ENCODE measurements at regions not wholly inside any gene's neighbourhood (a gene's known extent, or its start where the extent isn't known, plus 50 kb on each side); places are given as distances from the start of the nearest gene placed in this dataset.

GRCh38 chr9:16153741-16154140, 600.9 kb downstream of the CCDC171 start:
- intact Hi-C loops (cut with micrococcal nuclease), result no loop called here

GRCh38 chr9:16154521-16155078, 601.8 kb downstream of the CCDC171 start:
- intact Hi-C loops (cut with micrococcal nuclease), result no loop called here

GRCh38 chr9:16155878-16156277, 603.0 kb downstream of the CCDC171 start:
- intact Hi-C loops (cut with micrococcal nuclease), result no loop called here

- intact Hi-C loops (cut with micrococcal nuclease), result no loop called here
Observed at GRCh38 chr9:16157216-16157615, 604.4 kb downstream of the CCDC171 start.

- intact Hi-C loops (cut with micrococcal nuclease), result no loop called here
Observed at GRCh38 chr9:16157651-16158050, 604.8 kb downstream of the CCDC171 start.

- intact Hi-C loops (cut with micrococcal nuclease), result no loop called here
Observed at GRCh38 chr9:16158093-16158492, 605.2 kb downstream of the CCDC171 start.

- intact Hi-C loops (cut with micrococcal nuclease), result no loop called here
Observed at GRCh38 chr9:16161483-16161882, 608.6 kb downstream of the CCDC171 start.

- intact Hi-C loops (cut with micrococcal nuclease), result no loop called here
Observed at GRCh38 chr9:16170119-16170518, 617.3 kb downstream of the CCDC171 start.

- intact Hi-C loops (cut with micrococcal nuclease), result no loop called here
Observed at GRCh38 chr9:16171911-16172310, 619.1 kb downstream of the CCDC171 start.

GRCh38 chr9:16172796-16173195, 620.0 kb downstream of the CCDC171 start:
- intact Hi-C loops (cut with micrococcal nuclease), result no loop called here

GRCh38 chr9:16174915-16175314, 622.1 kb downstream of the CCDC171 start:
- intact Hi-C loops (cut with micrococcal nuclease), result no loop called here

GRCh38 chr9:16175461-16175860, 622.6 kb downstream of the CCDC171 start:
- intact Hi-C loops (cut with micrococcal nuclease), result no loop called here

GRCh38 chr9:16178294-16178693, 625.5 kb downstream of the CCDC171 start:
- intact Hi-C loops (cut with micrococcal nuclease), result no loop called here

GRCh38 chr9:16179566-16179965, 626.7 kb downstream of the CCDC171 start:
- intact Hi-C loops (cut with micrococcal nuclease), result no loop called here

GRCh38 chr9:16180091-16180490, 627.2 kb downstream of the CCDC171 start:
- intact Hi-C loops (cut with micrococcal nuclease), result no loop called here

- intact Hi-C loops (cut with micrococcal nuclease), result no loop called here
Observed at GRCh38 chr9:16180546-16180945, 627.7 kb downstream of the CCDC171 start.

- intact Hi-C loops (cut with micrococcal nuclease), result no loop called here
Observed at GRCh38 chr9:16181539-16181938, 628.7 kb downstream of the CCDC171 start.

- intact Hi-C loops (cut with micrococcal nuclease), result no loop called here
Observed at GRCh38 chr9:16182784-16183183, 629.9 kb downstream of the CCDC171 start.

- intact Hi-C loops (cut with micrococcal nuclease), result no loop called here
Observed at GRCh38 chr9:16184964-16185646, 632.3 kb downstream of the CCDC171 start.

- intact Hi-C loops (cut with micrococcal nuclease), result loop anchor here (5.0 kb wide), 1 partner anchor 1271 kb away; no protein-coding TSS in a partner anchor
Observed at GRCh38 chr9:16191191-16191590, 638.3 kb downstream of the CCDC171 start.

GRCh38 chr9:16191691-16192402, 639.0 kb downstream of the CCDC171 start:
- intact Hi-C loops (cut with micrococcal nuclease), result loop anchor here (5.0 kb wide), 1 partner anchor 1270 kb away; no protein-coding TSS in a partner anchor

GRCh38 chr9:16192403-16193017, 639.7 kb downstream of the CCDC171 start:
- intact Hi-C loops (cut with micrococcal nuclease), result loop anchor here (5.0 kb wide), 1 partner anchor 1270 kb away; no protein-coding TSS in a partner anchor
